HG02759 (cell line): ENCODE measurements at regions not wholly inside any gene's neighbourhood (a gene's known extent, or its start where the extent isn't known, plus 50 kb on each side); places are given as distances from the start of the nearest gene placed in this dataset.
"Not testable (repeated sequence)": the region's sequence is repeated elsewhere in the genome, so short reads cannot be mapped to it uniquely, and the experiment has no call there.

Source experiments
- ATAC-seq: cut with Tn5 transposase; IDR thresholded peaks from one replicate; pipeline ENCODE4 v1.9.1; 2021; ENCODE audit warnings: mild to moderate bottlenecking, moderate library complexity; ENCODE audit not compliant: unreplicated experiment

GRCh38 chr12:90237841-90238240 lies 529.2 kb upstream of the ATP2B1 start:
- no peak for ATAC-seq

GRCh38 chr12:90235642-90236041 lies 527.0 kb upstream of the ATP2B1 start:
- no peak for ATAC-seq

GRCh38 chr12:90234472-90234871 lies 525.8 kb upstream of the ATP2B1 start:
- ATAC-seq: no peak

GRCh38 chr12:90233168-90234100 lies 524.8 kb upstream of the ATP2B1 start:
- ATAC-seq: no peak

GRCh38 chr12:90229407-90230170 lies 521.0 kb upstream of the ATP2B1 start:
- no peak for ATAC-seq

- ATAC-seq: no peak
Observed at GRCh38 chr12:90226211-90226610, 517.6 kb upstream of the ATP2B1 start.

GRCh38 chr12:90216815-90217214 lies 508.2 kb upstream of the ATP2B1 start:
- ATAC-seq: peak; percentile 67

GRCh38 chr12:90216020-90216552 lies 507.4 kb upstream of the ATP2B1 start:
- ATAC-seq: no peak

- no peak for ATAC-seq
Observed at GRCh38 chr12:90211017-90211416, 502.4 kb upstream of the ATP2B1 start.

GRCh38 chr12:90209029-90209428 lies 500.4 kb upstream of the ATP2B1 start:
- ATAC-seq: no peak

GRCh38 chr12:90208379-90208778 lies 499.7 kb upstream of the ATP2B1 start:
- ATAC-seq: not testable (repeated sequence)

GRCh38 chr12:90207799-90208198 lies 499.2 kb upstream of the ATP2B1 start:
- no peak for ATAC-seq

- no peak for ATAC-seq
Observed at GRCh38 chr12:90205165-90205564, 496.5 kb upstream of the ATP2B1 start.

- no peak for ATAC-seq
Observed at GRCh38 chr12:90203556-90203955, 494.9 kb upstream of the ATP2B1 start.

GRCh38 chr12:90199006-90199405 lies 490.4 kb upstream of the ATP2B1 start:
- ATAC-seq: no peak

- no peak for ATAC-seq
Observed at GRCh38 chr12:90193500-90193899, 484.9 kb upstream of the ATP2B1 start.

GRCh38 chr12:90188857-90189256 lies 480.2 kb upstream of the ATP2B1 start:
- no peak for ATAC-seq

- no peak for ATAC-seq
Observed at GRCh38 chr12:90183201-90183600, 474.6 kb upstream of the ATP2B1 start.

- no peak for ATAC-seq
Observed at GRCh38 chr12:90181216-90181615, 472.6 kb upstream of the ATP2B1 start.

GRCh38 chr12:90174956-90175355 lies 466.3 kb upstream of the ATP2B1 start:
- ATAC-seq: no peak

- no peak for ATAC-seq
Observed at GRCh38 chr12:90174198-90174510, 465.5 kb upstream of the ATP2B1 start.
